ENCODE measurements at regions not wholly inside any gene's neighbourhood (a gene's known extent, or its start where the extent isn't known, plus 50 kb on each side); places are given as distances from the start of the nearest gene placed in this dataset.

- TF ChIP-seq RARB (CRISPR knock-in tag; IDR thresholded peaks at IDR 0.05), result no peak
- TF ChIP-seq ARNTL (CRISPR knock-in tag; IDR thresholded peaks at IDR 0.05; ENCODE audit: borderline replicate concordance, low read depth), result no peak
- TF ChIP-seq TSHZ2 (CRISPR knock-in tag; IDR thresholded peaks at IDR 0.05), result no peak
- TF ChIP-seq ZFP30 (CRISPR knock-in tag; IDR thresholded peaks at IDR 0.05), result no peak
- TF ChIP-seq TCF4 (CRISPR knock-in tag; IDR thresholded peaks at IDR 0.05; ENCODE audit: borderline replicate concordance), result no peak
- no peak for TF ChIP-seq ESRRG (CRISPR knock-in tag; IDR thresholded peaks at IDR 0.05)
- TF ChIP-seq PATZ1 (CRISPR knock-in tag; IDR thresholded peaks at IDR 0.05; ENCODE audit: borderline replicate concordance), result no peak
- TF ChIP-seq ISL1 (CRISPR knock-in tag; IDR thresholded peaks at IDR 0.05), result no peak
- TF ChIP-seq BACH2 (CRISPR knock-in tag; IDR thresholded peaks at IDR 0.05; ENCODE audit: borderline replicate concordance), result no peak
- TF ChIP-seq ZFP3 (CRISPR knock-in tag; IDR thresholded peaks at IDR 0.05), result no peak
Observed at GRCh38 chr16:6678586-6678985, 654.1 kb upstream of the RBFOX1 start.

All from SK-N-SH treated with all-trans-retinoic acid at 6 μM for 48 hours (cell line).